Prostate gland (tissue), 2 donors: ENCODE measurements at regions not wholly inside any gene's neighbourhood (a gene's known extent, or its start where the extent isn't known, plus 50 kb on each side); places are given as distances from the start of the nearest gene placed in this dataset.

Source experiments
- DNase-seq: peaks from one replicate; pipeline ENCODE4 v3.0.0-alpha.2; 2019; ENCODE audit warnings: low spot score
- H3K27ac ChIP-seq, 2 donors: fragments of 200-600 bp; sonication (generic); 2 replicates each; pipeline ENCODE4 v1.5.1; 2017 to 2019
- H3K27me3 ChIP-seq: fragments of 200-600 bp; sonication (generic); replicated peaks from 2 replicates; pipeline ENCODE4 v1.5.1; 2019; ENCODE audit not compliant: insufficient read depth
- H3K36me3 ChIP-seq, 2 donors: fragments of 200-600 bp; sonication (generic); 1 replicate in 1 of 2; 2 replicates in 1 of 2; pipeline versions ENCODE4 v1.5.1 to v1.8.1; 2017 to 2019
- H3K4me1 ChIP-seq: fragments of 200-600 bp; sonication (generic); replicated peaks from 2 replicates; pipeline ENCODE4 v1.5.1; 2019
- H3K4me3 ChIP-seq, 2 donors: fragments of 200-600 bp; sonication (generic); 2 replicates each; pipeline ENCODE4 v1.5.1; 2017 to 2019
- H3K9me3 ChIP-seq: fragments of 200-600 bp; sonication (generic); 2 replicates; pipeline ENCODE4 v1.5.1; 2017
- CTCF ChIP-seq, 4 experiments: fragments of 200-600 bp in 2 of 4; fragments of 450-650 bp in 2 of 4; sonication (generic) in 2 of 4; IDR thresholded peaks; 1 replicate in 3 of 4; 2 replicates in 1 of 4; pipeline ENCODE4 v1.5.1; 2016 to 2019; ENCODE audit warnings: antibody characterized with exemption in 4 of 4, mild to moderate bottlenecking in 2 of 4, moderate library complexity in 2 of 4
- POLR2A ChIP-seq: fragments of 450-650 bp; IDR thresholded peaks from one replicate; pipeline ENCODE4 v1.6.1; 2016; ENCODE audit warnings: antibody characterized with exemption, mild to moderate bottlenecking
- POLR2AphosphoS5 ChIP-seq: sonication (generic); formaldehyde crosslinking; IDR thresholded peaks from one replicate; pipeline ENCODE4 v1.6.1; 2017; ENCODE audit warnings: antibody characterized with exemption
- WGBS: methylation state at CpG from one replicate; pipeline ENCODE4 v1.1.5; 2018; 5-methylcytosine and 5-hydroxymethylcytosine counted together
- intact Hi-C: fragments of 100-400 bp; cut with DNase I; formaldehyde crosslinking; loops from one replicate; pipeline ENCODE4 v1.14.2; 2022

GRCh38 chr14:38063711-38064320 lies 143.9 kb upstream of the SSTR1 start:
- Histone ChIP-seq H3K36me3 (no peaks in the 10 kb centered on the region), H3K9me3 (no peaks in the 10 kb centered on the region), H3K4me1 (no peaks in the 10 kb centered on the region), H3K27me3 (no peaks in the 10 kb centered on the region), H3K4me3 (no peak overlapping the region), H3K27ac (no peak overlapping the region)
- TF ChIP-seq CTCF (IDR thresholded peaks at IDR 0.05): no peak
- no peak for TF ChIP-seq POLR2AphosphoS5
- TF ChIP-seq POLR2A: no peak
- WGBS: 44% methylated on average over 2 of the region's 2 CpGs
- intact Hi-C loops: no loop called here
- DNase-seq: no peak

GRCh38 chr14:38065106-38065762 lies 142.5 kb upstream of the SSTR1 start:
- no peak for DNase-seq
- Histone ChIP-seq H3K27me3 (no peaks in the 10 kb centered on the region), H3K36me3 (no peaks in the 10 kb centered on the region), H3K4me3 (no peak overlapping the region), H3K4me1 (no peaks in the 10 kb centered on the region), H3K27ac (no peak overlapping the region), H3K9me3 (no peaks in the 10 kb centered on the region)
- TF ChIP-seq POLR2A: no peak
- TF ChIP-seq CTCF (IDR thresholded peaks at IDR 0.05): no peak
- TF ChIP-seq POLR2AphosphoS5: no peak
- intact Hi-C loops: no loop called here
- WGBS: 87% methylated on average over 6 of the region's 6 CpGs

GRCh38 chr14:38070061-38070588 lies 137.6 kb upstream of the SSTR1 start:
- H3K27ac ChIP-seq: no peak overlapping the region
- no peaks in the 10 kb centered on the region for H3K27me3 ChIP-seq
- 90% methylated on average over 2 of the region's 2 CpGs for WGBS
- no peaks in the 10 kb centered on the region for H3K9me3 ChIP-seq
- no peak overlapping the region for H3K4me3 ChIP-seq
- H3K36me3 ChIP-seq: no peaks in the 10 kb centered on the region
- intact Hi-C loops: no loop called here
- DNase-seq: no peak
- TF ChIP-seq POLR2AphosphoS5 (no peak), POLR2A (no peak), CTCF (IDR thresholded peaks at IDR 0.05) (no peak)
- H3K4me1 ChIP-seq: no peaks in the 10 kb centered on the region

GRCh38 chr14:38073641-38074040 lies 134.1 kb upstream of the SSTR1 start:
- no peak for DNase-seq
- TF ChIP-seq POLR2A (no peak), CTCF (IDR thresholded peaks at IDR 0.05) (no peak), POLR2AphosphoS5 (no peak)
- H3K27me3 ChIP-seq: no peaks in the 10 kb centered on the region

GRCh38 chr14:38074081-38074480 lies 133.6 kb upstream of the SSTR1 start:
- TF ChIP-seq POLR2AphosphoS5: no peak
- no peak for TF ChIP-seq CTCF (IDR thresholded peaks at IDR 0.05)
- TF ChIP-seq POLR2A: no peak
- Histone ChIP-seq H3K27ac (no peak overlapping the region), H3K4me1 (no peaks in the 10 kb centered on the region), H3K36me3 (no peaks in the 10 kb centered on the region), H3K9me3 (no peaks in the 10 kb centered on the region), H3K27me3 (no peaks in the 10 kb centered on the region), H3K4me3 (no peak overlapping the region)
- intact Hi-C loops: no loop called here
- WGBS: 76% methylated on average over 1 of the region's 1 CpG
- no peak for DNase-seq

More at GRCh38 chr14:38073641-38074040, 134.1 kb upstream of the SSTR1 start:
- Histone ChIP-seq H3K4me3 (no peak overlapping the region), H3K36me3 (no peaks in the 10 kb centered on the region), H3K9me3 (no peaks in the 10 kb centered on the region), H3K4me1 (no peaks in the 10 kb centered on the region), H3K27ac (no peak overlapping the region)
- 77% methylated on average over 4 of the region's 4 CpGs for WGBS
- intact Hi-C loops: no loop called here
